K562 (cell line): ENCODE measurements at regions not wholly inside any gene's neighbourhood (a gene's known extent, or its start where the extent isn't known, plus 50 kb on each side); places are given as distances from the start of the nearest gene placed in this dataset.
A peak's percentile ranks its signal among the peaks of the same experiment; 100 is the strongest.

Source experiments
- ATAC-seq: fragments of 200-7000 bp; cut with Tn5 transposase; 3 replicates; pipeline ENCODE4 v1.9.1; 2020; ENCODE audit warnings: moderate library complexity
- BruUV-seq: library from RNA; stranded (reverse); fragments of 400-500 nt; replicated peaks from 2 replicates; lab custom pipeline; 2021; lab: Mats Ljungman, UMichigan
- CTCF ChIA-PET: fragments of 300-600 bp; formaldehyde crosslinking; extraction: SDS; loops from one replicate; lab custom pipeline; 2021; ENCODE audit warnings: low intra/inter-chr PET ratio; lab: Yijun Ruan, JAX
- POLR2A ChIA-PET: fragments of 300-600, 350-650 bp; sonication (Branson Sonifier 250); formaldehyde crosslinking; extraction: SDS; loops from one replicate; lab custom pipeline; 2021; ENCODE audit warnings: antibody characterized with exemption, inconsistent platforms; lab: Yijun Ruan, JAX
- DNase-seq, 4 experiments: peaks; one replicate each; pipeline versions ENCODE4 v3.0.0 to v3.0.0-alpha.2; 2011 to 2018; ENCODE audit warnings: low spot score in 3 of 4, mixed read lengths in 3 of 4; ENCODE audit errors: extremely low read depth in 1 of 4
- FAIRE-seq: peaks from 2 replicates; lab custom pipeline; 2011; peaks lifted over from hg19 to GRCh38; lab: Jason Lieb, UNC
- H2AFZ ChIP-seq: 2 replicates; pipeline ENCODE4 v1.6.0; 2011; ENCODE audit warnings: low read depth, low read length, control low read depth, inconsistent platforms
- H3K27ac ChIP-seq: fragments of 200-600 bp; 3 replicates; pipeline ENCODE4 v1.8.0; 2011; ENCODE audit warnings: low read depth, mild to moderate bottlenecking, control low read depth, inconsistent platforms, low read length, moderate library complexity, mixed read lengths; ENCODE audit errors: extremely low read depth
- H3K27me3 ChIP-seq, 2 experiments: fragments of 300-600 bp in 1 of 2; 2 replicates in 1 of 2; 3 replicates in 1 of 2; pipeline versions ENCODE4 v1.6.0 to v1.8.0; 2011; ENCODE audit warnings: inconsistent platforms in 2 of 2, low read length in 2 of 2, mild to moderate bottlenecking in 1 of 2, mixed read lengths in 1 of 2, moderate library complexity in 1 of 2; ENCODE audit not compliant: control insufficient read depth in 2 of 2, insufficient read depth in 2 of 2
- H3K36me3 ChIP-seq: fragments of 300-600 bp; 3 replicates; pipeline ENCODE4 v1.8.0; 2011; ENCODE audit warnings: mild to moderate bottlenecking, low read length, inconsistent platforms; ENCODE audit not compliant: control insufficient read depth, insufficient read depth
- H3K4me1 ChIP-seq, 2 experiments: fragments of 200-600 bp in 1 of 2; replicated peaks in 1 of 2; 2 replicates in 1 of 2; 3 replicates in 1 of 2; pipeline versions ENCODE4 v1.5.1 to v1.8.0; 2011; ENCODE audit warnings: inconsistent platforms in 2 of 2, low read length in 2 of 2, mild to moderate bottlenecking in 1 of 2, mixed read lengths in 1 of 2, moderate library complexity in 1 of 2; ENCODE audit not compliant: control insufficient read depth in 2 of 2, insufficient read depth in 2 of 2
- H3K4me2 ChIP-seq: 2 replicates; pipeline ENCODE4 v1.6.1; 2011; ENCODE audit warnings: low read length, control low read depth, inconsistent platforms, mixed read lengths; ENCODE audit not compliant: insufficient read depth
- H3K4me3 ChIP-seq: fragments of 200-600 bp; sonication (generic), shearing (Covaris generic); 2 replicates; pipeline ENCODE4 v1.5.1; 2016; ENCODE audit warnings: control low read depth, inconsistent platforms
- H3K79me2 ChIP-seq: fragments of 200-600 bp; 3 replicates; pipeline ENCODE4 v1.8.0; 2011; ENCODE audit warnings: low read length, inconsistent platforms; ENCODE audit not compliant: control insufficient read depth, insufficient read depth
- H3K9ac ChIP-seq, 2 experiments: 2 replicates each; pipeline versions ENCODE4 v1.6.0 to v1.6.1; 2011; ENCODE audit warnings: low read depth in 2 of 2, low read length in 2 of 2, control low read depth in 1 of 2, inconsistent platforms in 1 of 2, mild to moderate bottlenecking in 1 of 2, mixed read lengths in 1 of 2; ENCODE audit not compliant: insufficient read depth in 1 of 2
- H3K9me1 ChIP-seq: one replicate; pipeline ENCODE4 v1.6.0; 2011; ENCODE audit warnings: inconsistent platforms, mild to moderate bottlenecking, low read length, moderate library complexity; ENCODE audit not compliant: control insufficient read depth, insufficient read depth
- H3K9me3 ChIP-seq: replicated peaks from 2 replicates; pipeline ENCODE4 v1.5.1; 2011; ENCODE audit warnings: low read depth, low read length, inconsistent platforms; ENCODE audit not compliant: control insufficient read depth, insufficient read depth
- H4K20me1 ChIP-seq: replicated peaks from 2 replicates; pipeline ENCODE4 v1.6.1; 2011; ENCODE audit warnings: low read length, inconsistent platforms, mixed read lengths; ENCODE audit not compliant: control insufficient read depth, insufficient read depth
- ARID1B ChIP-seq: fragments of 450-650 bp; IDR thresholded peaks from 2 replicates; pipeline ENCODE4 v1.6.1; 2016; ENCODE audit warnings: antibody characterized with exemption, mild to moderate bottlenecking, inconsistent platforms
- ARID2 ChIP-seq: fragments of 450-650 bp; IDR thresholded peaks from 2 replicates; pipeline ENCODE4 v1.6.1; 2017; ENCODE audit warnings: antibody characterized with exemption, mild to moderate bottlenecking
- E2F6 ChIP-seq, 2 experiments: IDR thresholded peaks; 2 replicates each; pipeline ENCODE4 v1.6.1; 2011; ENCODE audit warnings: borderline replicate concordance in 1 of 2, control low read depth in 1 of 2, low read depth in 1 of 2, low read length in 1 of 2, mild to moderate bottlenecking in 1 of 2, mixed read lengths in 1 of 2, moderate library complexity in 1 of 2; ENCODE audit not compliant: insufficient read depth in 1 of 2, insufficient read length in 1 of 2, poor library complexity in 1 of 2, severe bottlenecking in 1 of 2; ENCODE audit errors: extremely low read depth in 1 of 2
- FOS ChIP-seq: IDR thresholded peaks from 3 replicates; pipeline ENCODE4 v1.6.1; 2011; ENCODE audit not compliant: insufficient read length; ENCODE audit errors: extremely low read depth
- HDAC6 ChIP-seq: IDR thresholded peaks from 2 replicates; pipeline ENCODE4 v1.6.1; 2012; ENCODE audit warnings: low read depth, mild to moderate bottlenecking, control low read depth, inconsistent platforms, low read length, moderate library complexity
- HDGF ChIP-seq: fragments of 450-650 bp; IDR thresholded peaks from 2 replicates; pipeline ENCODE4 v1.6.1; 2016
- NRF1 ChIP-seq, 2 experiments: fragments of 450-650 bp; IDR thresholded peaks in 1 of 2; conservative IDR thresholded peaks in 1 of 2; 2 replicates each; pipeline ENCODE4 v1.6.1; 2014; ENCODE audit warnings: mild to moderate bottlenecking in 2 of 2
- SIRT6 ChIP-seq: IDR thresholded peaks from one replicate; pipeline ENCODE4 v1.6.1; 2012; ENCODE audit warnings: low read depth, mild to moderate bottlenecking, control low read depth, inconsistent platforms, low read length, moderate library complexity
- SNAPC5 ChIP-seq: fragments of 250-450 bp; sonication (Bioruptor Pico); IDR thresholded peaks from 2 replicates; pipeline ENCODE4 v1.8.0; 2021; ENCODE audit warnings: moderate library complexity, mild to moderate bottlenecking, inconsistent platforms
- ZC3H4 ChIP-seq: sonication (generic); formaldehyde crosslinking; IDR thresholded peaks from 2 replicates; pipeline ENCODE4 v1.9.0; 2021; ENCODE audit warnings: missing genetic modification reagents, borderline replicate concordance
- ZNF23 ChIP-seq: fragments of 250-450 bp; sonication (Bioruptor Pico); IDR thresholded peaks from 2 replicates; pipeline ENCODE4 v1.4.0; 2020; ENCODE audit warnings: mild to moderate bottlenecking
- WGBS: fragments of 100-300 bp; shearing (Covaris generic); methylation state at CpG from one replicate; pipeline ENCODE4 v1.1.6; 2016; ENCODE audit warnings: low coverage, mixed read lengths; ENCODE audit not compliant: insufficient coverage; ENCODE audit errors: missing lambda C conversion rate; 5-methylcytosine and 5-hydroxymethylcytosine counted together
- in situ Hi-C: fragments of 300-500 bp; cut with MboI; formaldehyde crosslinking; loops from 4 replicates; pipeline ENCODE4 v1.15.0; 2018; ENCODE audit warnings: inconsistent platforms, mixed read lengths
- intact Hi-C: fragments of 100-400 bp; cut with micrococcal nuclease; formaldehyde crosslinking; loops from 2 replicates; pipeline ENCODE4 v1.14.2; 2022

GRCh38 chr15:96049766-96050165 is 280.7 kb upstream of the NR2F2 start:
- H3K79me2 ChIP-seq = no peaks in the 10 kb centered on the region
- H3K4me2 ChIP-seq = no peak overlapping the region
- POLR2A ChIA-PET = interaction anchor here (1.1 kb wide), 1 partner anchor 85 kb away, joined by 3 read pairs; no protein-coding TSS in a partner anchor
- no peaks in the 10 kb centered on the region for H3K9me3 ChIP-seq
- peaks cover 11 to 46% of the 10 kb centered on the region in 2 experiments for H3K4me1 ChIP-seq
- no peak for FAIRE-seq
- 83% methylated on average over 1 of the region's 1 CpG for WGBS
- no peaks in the 10 kb centered on the region for H3K36me3 ChIP-seq
- no peaks in the 10 kb centered on the region for H4K20me1 ChIP-seq
- no peak overlapping the region for H3K27ac ChIP-seq
- no peaks in the 10 kb centered on the region for H3K27me3 ChIP-seq
- CTCF ChIA-PET = no interaction called here
- DNase-seq = no peak
- no peak overlapping the region for H3K4me3 ChIP-seq
- no peak overlapping the region for H3K9ac ChIP-seq
- intact Hi-C loops (loop anchor here (5.0 kb wide), 2 partner anchors 223 to 268 kb away; no protein-coding TSS in a partner anchor), in situ Hi-C loops (no loop called here)
- BruUV-seq = no TSS peak
- no peaks in the 10 kb centered on the region for H3K9me1 ChIP-seq
- ATAC-seq = no peak
- no peak for TF ChIP-seq ARID2
- TF ChIP-seq HDGF = no peak
- TF ChIP-seq SNAPC5 (CRISPR knock-in tag) = no peak
- no peak for TF ChIP-seq ZC3H4
- TF ChIP-seq FOS = no peak
- TF ChIP-seq E2F6 (IDR thresholded peaks at IDR 0.05; ENCODE audit: borderline replicate concordance in 1 of 2, extremely low read depth in 1 of 2, insufficient read depth in 1 of 2, insufficient read length in 1 of 2, low read depth in 1 of 2, low read length in 1 of 2, poor library complexity in 1 of 2, severe bottlenecking in 1 of 2) = no peak
- no peak for TF ChIP-seq ZNF23 (CRISPR knock-in tag)
- TF ChIP-seq NRF1 (conservative IDR thresholded peaks at IDR 0.05 in 1 of 2, IDR thresholded peaks at IDR 0.05 in 1 of 2) = no peak
- TF ChIP-seq SIRT6 = no peak
- TF ChIP-seq HDAC6 = no peak
- no peak for TF ChIP-seq ARID1B
- peak overlapping the region; percentile 33; the same call in 1 of the 2 replicates for H2AFZ ChIP-seq
